Spleen (tissue), 7 donors: ENCODE measurements at regions not wholly inside any gene's neighbourhood (a gene's known extent, or its start where the extent isn't known, plus 50 kb on each side); places are given as distances from the start of the nearest gene placed in this dataset.

Source experiments
- CTCF ChIP-seq, 11 experiments: fragments of 200-600 bp in 7 of 11; fragments of 450-650 bp in 4 of 11; sonication (generic) in 4 of 11; IDR thresholded peaks in 8 of 11; conservative IDR thresholded peaks in 3 of 11; 1 replicate in 7 of 11; 2 replicates in 4 of 11; pipeline versions ENCODE4 v1.4.0 to v1.8.0; 2016 to 2021; ENCODE audit warnings: antibody characterized with exemption in 11 of 11, inconsistent platforms in 4 of 11, mild to moderate bottlenecking in 1 of 11
- POLR2A ChIP-seq, 3 donors: fragments of 450-650 bp; IDR thresholded peaks; one replicate each; pipeline ENCODE4 v1.5.1; 2017; ENCODE audit warnings: antibody characterized with exemption in 3 of 3, mild to moderate bottlenecking in 1 of 3
- POLR2AphosphoS5 ChIP-seq, 3 donors: sonication (generic); formaldehyde crosslinking; IDR thresholded peaks; one replicate each; pipeline ENCODE4 v1.5.1; 2017; ENCODE audit warnings: antibody characterized with exemption in 3 of 3
- donor health status: DM: no; HTN: no; CAD: no; lungs with moderate emphysema.
- donor health status: DM: no; HTN: no; CAD: no.
- donor health status: DM: no; HTN: no; CAD: no.

- no peak for TF ChIP-seq CTCF (IDR thresholded peaks at IDR 0.05 in 8 of 11, conservative IDR thresholded peaks at IDR 0.05 in 3 of 11)
- no peak for TF ChIP-seq POLR2A (IDR thresholded peaks at IDR 0.05)
- no peak for TF ChIP-seq POLR2AphosphoS5 (IDR thresholded peaks at IDR 0.05)
Observed at GRCh38 chr3:89948008-89948407, 840.6 kb downstream of the EPHA3 start.
